ENCODE measurements at regions not wholly inside any gene's neighbourhood (a gene's known extent, or its start where the extent isn't known, plus 50 kb on each side); places are given as distances from the start of the nearest gene placed in this dataset.

DNA sequence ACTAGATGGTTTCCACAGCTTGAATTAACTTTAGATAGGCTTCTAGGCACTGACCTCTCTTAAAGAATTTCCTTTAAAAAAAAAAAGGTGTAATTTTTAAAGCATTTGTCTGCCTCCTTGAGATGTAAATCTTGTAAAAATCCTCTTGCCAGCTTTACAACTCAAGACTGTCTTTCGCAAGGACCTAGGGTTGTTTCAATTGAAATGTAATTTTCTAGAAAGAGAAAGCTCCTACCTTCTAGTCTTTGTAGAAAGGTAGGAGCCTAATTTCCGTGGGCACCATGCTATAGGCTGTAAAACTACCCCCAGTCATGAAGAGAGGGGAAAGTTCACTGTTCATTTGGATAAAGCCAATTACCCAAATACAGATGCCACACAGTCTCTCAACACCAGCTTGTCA lies 228.8 kb upstream of the TMEM229A start:
- CTCF ChIA-PET, result no interaction called here
- H3K4me1 ChIP-seq, result no peaks in the 10 kb centered on the region
- TF ChIP-seq, protein P1, sequence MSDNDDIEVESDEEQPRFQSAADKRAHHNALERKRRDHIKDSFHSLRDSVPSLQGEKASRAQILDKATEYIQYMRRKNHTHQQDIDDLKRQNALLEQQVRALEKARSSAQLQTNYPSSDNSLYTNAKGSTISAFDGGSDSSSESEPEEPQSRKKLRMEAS (IDR thresholded peaks at IDR 0.05), result no peak
- TF ChIP-seq SMC3 (IDR thresholded peaks at IDR 0.05), result no peak
- no peak for TF ChIP-seq KDM5A (IDR thresholded peaks at IDR 0.05)
- TF ChIP-seq, protein P2, sequence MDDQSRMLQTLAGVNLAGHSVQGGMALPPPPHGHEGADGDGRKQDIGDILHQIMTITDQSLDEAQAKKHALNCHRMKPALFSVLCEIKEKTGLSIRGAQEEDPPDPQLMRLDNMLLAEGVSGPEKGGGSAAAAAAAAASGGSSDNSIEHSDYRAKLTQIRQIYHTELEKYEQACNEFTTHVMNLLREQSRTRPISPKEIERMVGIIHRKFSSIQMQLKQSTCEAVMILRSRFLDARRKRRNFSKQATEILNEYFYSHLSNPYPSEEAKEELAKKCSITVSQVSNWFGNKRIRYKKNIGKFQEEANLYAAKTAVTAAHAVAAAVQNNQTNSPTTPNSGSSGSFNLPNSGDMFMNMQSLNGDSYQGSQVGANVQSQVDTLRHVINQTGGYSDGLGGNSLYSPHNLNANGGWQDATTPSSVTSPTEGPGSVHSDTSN (IDR thresholded peaks at IDR 0.05), result no peak
- TF ChIP-seq, protein P3, sequence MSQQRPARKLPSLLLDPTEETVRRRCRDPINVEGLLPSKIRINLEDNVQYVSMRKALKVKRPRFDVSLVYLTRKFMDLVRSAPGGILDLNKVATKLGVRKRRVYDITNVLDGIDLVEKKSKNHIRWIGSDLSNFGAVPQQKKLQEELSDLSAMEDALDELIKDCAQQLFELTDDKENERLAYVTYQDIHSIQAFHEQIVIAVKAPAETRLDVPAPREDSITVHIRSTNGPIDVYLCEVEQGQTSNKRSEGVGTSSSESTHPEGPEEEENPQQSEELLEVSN (IDR thresholded peaks at IDR 0.05; ENCODE audit: borderline replicate concordance, low read depth), result no peak
- TF ChIP-seq ZC3H11A (IDR thresholded peaks at IDR 0.05), result no peak
- TF ChIP-seq MAFK (IDR thresholded peaks at IDR 0.05; ENCODE audit: partially characterized antibody), result no peak
- no peak for TF ChIP-seq BHLHE40 (IDR thresholded peaks at IDR 0.05; ENCODE audit: low read depth, low read length)
- TF ChIP-seq CBX8 (IDR thresholded peaks at IDR 0.05), result no peak
- TF ChIP-seq RARB (CRISPR knock-in tag; IDR thresholded peaks at IDR 0.05), result no peak
- no peak for TF ChIP-seq MAZ (IDR thresholded peaks at IDR 0.05; ENCODE audit: borderline replicate concordance, low read depth, low read length)
- TF ChIP-seq EP300 (IDR thresholded peaks at IDR 0.05), result no peak
- no peak for TF ChIP-seq HOXB13 (CRISPR knock-in tag; IDR thresholded peaks at IDR 0.05; ENCODE audit: low read depth)
- TF ChIP-seq, protein P4, sequence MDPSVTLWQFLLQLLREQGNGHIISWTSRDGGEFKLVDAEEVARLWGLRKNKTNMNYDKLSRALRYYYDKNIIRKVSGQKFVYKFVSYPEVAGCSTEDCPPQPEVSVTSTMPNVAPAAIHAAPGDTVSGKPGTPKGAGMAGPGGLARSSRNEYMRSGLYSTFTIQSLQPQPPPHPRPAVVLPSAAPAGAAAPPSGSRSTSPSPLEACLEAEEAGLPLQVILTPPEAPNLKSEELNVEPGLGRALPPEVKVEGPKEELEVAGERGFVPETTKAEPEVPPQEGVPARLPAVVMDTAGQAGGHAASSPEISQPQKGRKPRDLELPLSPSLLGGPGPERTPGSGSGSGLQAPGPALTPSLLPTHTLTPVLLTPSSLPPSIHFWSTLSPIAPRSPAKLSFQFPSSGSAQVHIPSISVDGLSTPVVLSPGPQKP (IDR thresholded peaks at IDR 0.05; ENCODE audit: low read depth, low read length), result no peak
- TF ChIP-seq, protein P5, sequence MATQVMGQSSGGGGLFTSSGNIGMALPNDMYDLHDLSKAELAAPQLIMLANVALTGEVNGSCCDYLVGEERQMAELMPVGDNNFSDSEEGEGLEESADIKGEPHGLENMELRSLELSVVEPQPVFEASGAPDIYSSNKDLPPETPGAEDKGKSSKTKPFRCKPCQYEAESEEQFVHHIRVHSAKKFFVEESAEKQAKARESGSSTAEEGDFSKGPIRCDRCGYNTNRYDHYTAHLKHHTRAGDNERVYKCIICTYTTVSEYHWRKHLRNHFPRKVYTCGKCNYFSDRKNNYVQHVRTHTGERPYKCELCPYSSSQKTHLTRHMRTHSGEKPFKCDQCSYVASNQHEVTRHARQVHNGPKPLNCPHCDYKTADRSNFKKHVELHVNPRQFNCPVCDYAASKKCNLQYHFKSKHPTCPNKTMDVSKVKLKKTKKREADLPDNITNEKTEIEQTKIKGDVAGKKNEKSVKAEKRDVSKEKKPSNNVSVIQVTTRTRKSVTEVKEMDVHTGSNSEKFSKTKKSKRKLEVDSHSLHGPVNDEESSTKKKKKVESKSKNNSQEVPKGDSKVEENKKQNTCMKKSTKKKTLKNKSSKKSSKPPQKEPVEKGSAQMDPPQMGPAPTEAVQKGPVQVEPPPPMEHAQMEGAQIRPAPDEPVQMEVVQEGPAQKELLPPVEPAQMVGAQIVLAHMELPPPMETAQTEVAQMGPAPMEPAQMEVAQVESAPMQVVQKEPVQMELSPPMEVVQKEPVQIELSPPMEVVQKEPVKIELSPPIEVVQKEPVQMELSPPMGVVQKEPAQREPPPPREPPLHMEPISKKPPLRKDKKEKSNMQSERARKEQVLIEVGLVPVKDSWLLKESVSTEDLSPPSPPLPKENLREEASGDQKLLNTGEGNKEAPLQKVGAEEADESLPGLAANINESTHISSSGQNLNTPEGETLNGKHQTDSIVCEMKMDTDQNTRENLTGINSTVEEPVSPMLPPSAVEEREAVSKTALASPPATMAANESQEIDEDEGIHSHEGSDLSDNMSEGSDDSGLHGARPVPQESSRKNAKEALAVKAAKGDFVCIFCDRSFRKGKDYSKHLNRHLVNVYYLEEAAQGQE (IDR thresholded peaks at IDR 0.05), result no peak
- TF ChIP-seq MYC (IDR thresholded peaks at IDR 0.05; ENCODE audit: borderline replicate concordance, low read length), result no peak
- TF ChIP-seq POLR2AphosphoS2 (conservative IDR thresholded peaks at IDR 0.05; ENCODE audit: low read length), result no peak
- POLR2A ChIA-PET, result no interaction called here
- no peak overlapping the region for H3K4me3 ChIP-seq
- no peak overlapping the region for H3K27ac ChIP-seq
- no peak overlapping the region for H3K4me2 ChIP-seq
- FAIRE-seq, result no peak
- DNase-seq (ENCODE audit: low read depth in 1 of 2, low spot score in 1 of 2), result no peak
- ATAC-seq, result no peak
- no peaks in the 10 kb centered on the region for H3K9me3 ChIP-seq
- WGBS (ENCODE audit: missing lambda C conversion rate), result 42% methylated on average over 2 of the region's 2 CpGs

DNA sequence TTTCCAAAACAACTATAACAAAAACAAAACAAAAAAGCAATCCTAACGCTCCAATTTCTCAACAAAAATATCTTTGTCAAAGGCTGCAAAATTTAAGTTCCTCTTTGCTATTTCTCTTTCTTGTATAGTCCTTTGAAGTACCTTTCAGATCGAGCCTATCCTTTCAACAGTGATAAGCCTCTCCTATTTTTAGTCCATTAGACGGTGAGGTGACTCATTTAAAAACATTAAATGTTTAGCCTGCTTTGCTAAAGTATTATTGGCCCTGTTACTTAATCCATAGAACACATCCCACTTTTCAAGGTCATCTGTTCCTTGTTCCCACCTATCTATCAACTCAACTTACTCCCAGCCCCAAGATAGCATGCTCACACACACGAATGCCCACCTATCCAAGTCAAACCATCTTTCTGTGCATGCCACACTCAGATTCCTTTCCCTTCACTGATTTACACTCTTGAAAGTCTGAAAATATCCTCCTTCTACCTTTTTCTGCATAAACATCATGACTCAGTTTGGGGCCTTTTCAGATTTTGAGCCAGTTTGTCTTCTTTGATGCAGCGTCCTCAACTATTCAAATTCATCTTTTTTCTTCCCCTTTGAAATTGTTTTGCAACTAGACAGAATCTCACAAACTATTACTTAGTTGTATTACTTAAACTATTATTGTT lies 224.9 kb upstream of the TMEM229A start:
- TF ChIP-seq, protein P3 (IDR thresholded peaks at IDR 0.05; ENCODE audit: borderline replicate concordance, low read depth), result no peak
- TF ChIP-seq RNF2 (IDR thresholded peaks at IDR 0.05; ENCODE audit: borderline replicate concordance, low read depth), result no peak
- TF ChIP-seq HDAC2 (IDR thresholded peaks at IDR 0.05), result no peak
- TF ChIP-seq CBX8 (IDR thresholded peaks at IDR 0.05), result no peak
- TF ChIP-seq TP53 (CRISPR knock-in tag; IDR thresholded peaks at IDR 0.05), result no peak
- no peak for TF ChIP-seq HOXA7 (CRISPR knock-in tag; IDR thresholded peaks at IDR 0.05)
- TF ChIP-seq SREBF2 (IDR thresholded peaks at IDR 0.05), result no peak
- no peak for TF ChIP-seq EP300 (IDR thresholded peaks at IDR 0.05)
- TF ChIP-seq, protein P6, sequence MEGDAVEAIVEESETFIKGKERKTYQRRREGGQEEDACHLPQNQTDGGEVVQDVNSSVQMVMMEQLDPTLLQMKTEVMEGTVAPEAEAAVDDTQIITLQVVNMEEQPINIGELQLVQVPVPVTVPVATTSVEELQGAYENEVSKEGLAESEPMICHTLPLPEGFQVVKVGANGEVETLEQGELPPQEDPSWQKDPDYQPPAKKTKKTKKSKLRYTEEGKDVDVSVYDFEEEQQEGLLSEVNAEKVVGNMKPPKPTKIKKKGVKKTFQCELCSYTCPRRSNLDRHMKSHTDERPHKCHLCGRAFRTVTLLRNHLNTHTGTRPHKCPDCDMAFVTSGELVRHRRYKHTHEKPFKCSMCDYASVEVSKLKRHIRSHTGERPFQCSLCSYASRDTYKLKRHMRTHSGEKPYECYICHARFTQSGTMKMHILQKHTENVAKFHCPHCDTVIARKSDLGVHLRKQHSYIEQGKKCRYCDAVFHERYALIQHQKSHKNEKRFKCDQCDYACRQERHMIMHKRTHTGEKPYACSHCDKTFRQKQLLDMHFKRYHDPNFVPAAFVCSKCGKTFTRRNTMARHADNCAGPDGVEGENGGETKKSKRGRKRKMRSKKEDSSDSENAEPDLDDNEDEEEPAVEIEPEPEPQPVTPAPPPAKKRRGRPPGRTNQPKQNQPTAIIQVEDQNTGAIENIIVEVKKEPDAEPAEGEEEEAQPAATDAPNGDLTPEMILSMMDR (IDR thresholded peaks at IDR 0.05), result no peak
- TF ChIP-seq EHMT2 (IDR thresholded peaks at IDR 0.05; ENCODE audit: low read depth), result no peak
- no peak overlapping the region for H3K4me3 ChIP-seq
- ChIA-PET CTCF (no interaction called here), POLR2A (no interaction called here)
- 21% methylated on average over 5 of the region's 5 CpGs for WGBS (ENCODE audit: missing lambda C conversion rate)
- no peak overlapping the region for H3K27ac ChIP-seq
- no peaks in the 10 kb centered on the region for H3K9me3 ChIP-seq
- DNase-seq (ENCODE audit: low read depth in 1 of 2, low spot score in 1 of 2) (no peak), ATAC-seq (no peak), FAIRE-seq (no peak)
- no peak overlapping the region for H3K4me2 ChIP-seq
- no peaks in the 10 kb centered on the region for H3K4me1 ChIP-seq

Data from A549 (cell line).